ENCODE measurements at regions not wholly inside any gene's neighbourhood (a gene's known extent, or its start where the extent isn't known, plus 50 kb on each side); places are given as distances from the start of the nearest gene placed in this dataset.

- TF ChIP-seq CTCF (IDR thresholded peaks at IDR 0.05) (no peak), POLR2A (IDR thresholded peaks at IDR 0.05) (no peak), EP300 (IDR thresholded peaks at IDR 0.05) (no peak)
Measured at GRCh38 chr13:58004751-58005150, 373.2 kb downstream of the PCDH17 start.
